ENCODE measurements at regions not wholly inside any gene's neighbourhood (a gene's known extent, or its start where the extent isn't known, plus 50 kb on each side); places are given as distances from the start of the nearest gene placed in this dataset.

- H3K27ac ChIP-seq (ENCODE audit: low read depth, low read length): no peak overlapping the region
- no peak overlapping the region for H3K4me3 ChIP-seq (ENCODE audit: low read depth, low read length)
- no peak for DNase-seq (ENCODE audit: low read depth, low spot score)
- no peak for TF ChIP-seq CTCF (IDR thresholded peaks at IDR 0.05; ENCODE audit: low read depth, low read length)
- ChIA-PET CTCF (no interaction called here), POLR2A (no interaction called here)
- H3K9me3 ChIP-seq (ENCODE audit: control insufficient read depth, insufficient read depth, low read length): no peaks in the 10 kb centered on the region
- no peaks in the 10 kb centered on the region for H3K27me3 ChIP-seq (ENCODE audit: control insufficient read depth, insufficient read depth, low read length)
These were observed 180.1 kb upstream of the SPOPL start for GRCh38 chr2:138321458-138321857.

- ChIA-PET CTCF (no interaction called here), POLR2A (no interaction called here)
- Histone ChIP-seq H3K9me3 (ENCODE audit: control insufficient read depth, insufficient read depth, low read length) (no peaks in the 10 kb centered on the region), H3K27ac (ENCODE audit: low read depth, low read length) (no peak overlapping the region), H3K4me3 (ENCODE audit: low read depth, low read length) (no peak overlapping the region), H3K27me3 (ENCODE audit: control insufficient read depth, insufficient read depth, low read length) (no peaks in the 10 kb centered on the region)
- no peak for DNase-seq (ENCODE audit: low read depth, low spot score)
- TF ChIP-seq CTCF (IDR thresholded peaks at IDR 0.05; ENCODE audit: low read depth, low read length): no peak
These were observed 178.0 kb upstream of the SPOPL start for GRCh38 chr2:138323382-138324067.

- CTCF ChIA-PET: no interaction called here
- Histone ChIP-seq H3K27ac (ENCODE audit: low read depth, low read length) (no peak overlapping the region), H3K9me3 (ENCODE audit: control insufficient read depth, insufficient read depth, low read length) (no peaks in the 10 kb centered on the region), H3K27me3 (ENCODE audit: control insufficient read depth, insufficient read depth, low read length) (no peaks in the 10 kb centered on the region), H3K4me3 (ENCODE audit: low read depth, low read length) (no peak overlapping the region)
- TF ChIP-seq CTCF (IDR thresholded peaks at IDR 0.05; ENCODE audit: low read depth, low read length): no peak
- DNase-seq (ENCODE audit: low read depth, low spot score): no peak
- POLR2A ChIA-PET: no interaction called here
These were observed 177.3 kb upstream of the SPOPL start for GRCh38 chr2:138324068-138324771.

GRCh38 chr2:138327967-138328366, 173.6 kb upstream of the SPOPL start:
- POLR2A ChIA-PET: no interaction called here
- no peak for DNase-seq (ENCODE audit: low read depth, low spot score)
- CTCF ChIA-PET: no interaction called here
- no peak overlapping the region for H3K4me3 ChIP-seq (ENCODE audit: low read depth, low read length)
- no peaks in the 10 kb centered on the region for H3K9me3 ChIP-seq (ENCODE audit: control insufficient read depth, insufficient read depth, low read length)
- TF ChIP-seq CTCF (IDR thresholded peaks at IDR 0.05; ENCODE audit: low read depth, low read length): no peak
- H3K27ac ChIP-seq (ENCODE audit: low read depth, low read length): no peak overlapping the region
- H3K27me3 ChIP-seq (ENCODE audit: control insufficient read depth, insufficient read depth, low read length): no peaks in the 10 kb centered on the region

GRCh38 chr2:138329162-138329561, 172.4 kb upstream of the SPOPL start:
- Histone ChIP-seq H3K4me3 (ENCODE audit: low read depth, low read length) (no peak overlapping the region), H3K27ac (ENCODE audit: low read depth, low read length) (no peak overlapping the region), H3K27me3 (ENCODE audit: control insufficient read depth, insufficient read depth, low read length) (no peaks in the 10 kb centered on the region), H3K9me3 (ENCODE audit: control insufficient read depth, insufficient read depth, low read length) (no peaks in the 10 kb centered on the region)
- TF ChIP-seq CTCF (IDR thresholded peaks at IDR 0.05; ENCODE audit: low read depth, low read length): no peak
- ChIA-PET POLR2A (no interaction called here), CTCF (no interaction called here)
- DNase-seq (ENCODE audit: low read depth, low spot score): no peak
